CD4-positive, alpha-beta memory T cell (primary cell): ENCODE measurements at regions not wholly inside any gene's neighbourhood (a gene's known extent, or its start where the extent isn't known, plus 50 kb on each side); places are given as distances from the start of the nearest gene placed in this dataset.

Experiments
- CTCF ChIA-PET: fragments of 350-600 bp; sonication (Branson Sonifier 250); formaldehyde crosslinking; loops from one replicate; lab custom pipeline; 2021; ENCODE audit warnings: inconsistent platforms; ENCODE audit not compliant: partially characterized antibody; lab: Charles Lee
- POLR2A ChIA-PET: fragments of 350-600 bp; sonication (Branson Sonifier 250); formaldehyde crosslinking; loops from one replicate; lab custom pipeline; 2021; ENCODE audit not compliant: partially characterized antibody; lab: Charles Lee
- DNase-seq, 5 donors: peaks; one replicate each; pipeline versions ENCODE4 v3.0.0 to v3.0.0-alpha.2; 2020 to 2022; ENCODE audit warnings: mixed read lengths in 1 of 5
- H3K27ac ChIP-seq: one replicate; pipeline ENCODE4 v1.7.0; 2013; ENCODE audit warnings: low read depth, low read length
- H3K27me3 ChIP-seq: 2 replicates; pipeline ENCODE4 v1.7.0; 2013; ENCODE audit warnings: mild to moderate bottlenecking, low read length, moderate library complexity; ENCODE audit not compliant: insufficient read depth
- H3K36me3 ChIP-seq: 2 replicates; pipeline ENCODE4 v1.7.0; 2013; ENCODE audit warnings: mild to moderate bottlenecking, low read length, moderate library complexity; ENCODE audit not compliant: insufficient read depth
- H3K4me1 ChIP-seq: 2 replicates; pipeline ENCODE4 v1.7.0; 2013; ENCODE audit warnings: mild to moderate bottlenecking, low read length, moderate library complexity; ENCODE audit not compliant: insufficient read depth
- H3K4me3 ChIP-seq, 2 donors: one replicate each; pipeline ENCODE4 v1.7.0; 2013; ENCODE audit warnings: low read length in 2 of 2, mild to moderate bottlenecking in 1 of 2
- H3K9me3 ChIP-seq, 2 donors: one replicate each; pipeline ENCODE4 v1.7.0; 2013; ENCODE audit warnings: low read length in 2 of 2, control low read depth in 1 of 2; ENCODE audit not compliant: control insufficient read depth in 1 of 2
- H3K27ac Mint-ChIP-seq, 7 donors: one replicate each; pipeline ENCODE4 v1.8.0; 2020 to 2021; ENCODE audit warnings: mixed read lengths in 7 of 7, mild to moderate bottlenecking in 6 of 7, inconsistent platforms in 3 of 7, moderate library complexity in 3 of 7
- H3K27me3 Mint-ChIP-seq, 2 donors: one replicate each; pipeline ENCODE4 v1.8.0; 2020 to 2021; ENCODE audit warnings: mixed read lengths in 2 of 2
- H3K36me3 Mint-ChIP-seq, 2 donors: one replicate each; pipeline ENCODE4 v1.8.0; 2020 to 2021; ENCODE audit warnings: mixed read lengths in 2 of 2, inconsistent platforms in 1 of 2, mild to moderate bottlenecking in 1 of 2
- H3K4me1 Mint-ChIP-seq, 4 donors: one replicate each; pipeline ENCODE4 v1.8.0; 2020 to 2021; ENCODE audit warnings: mixed read lengths in 4 of 4, mild to moderate bottlenecking in 1 of 4
- H3K4me3 Mint-ChIP-seq, 8 donors: one replicate each; pipeline ENCODE4 v1.8.0; 2020 to 2021; ENCODE audit warnings: mixed read lengths in 8 of 8, mild to moderate bottlenecking in 7 of 8, moderate library complexity in 6 of 8, inconsistent platforms in 3 of 8
- H3K9me3 Mint-ChIP-seq, 8 donors: one replicate each; pipeline ENCODE4 v1.8.0; 2020 to 2021; ENCODE audit warnings: mixed read lengths in 8 of 8, mild to moderate bottlenecking in 5 of 8, inconsistent platforms in 3 of 8, moderate library complexity in 1 of 8
- intact Hi-C: fragments of 100-400 bp; cut with micrococcal nuclease; formaldehyde crosslinking; loops from one replicate; pipeline ENCODE4 v1.15.1; 2023

GRCh38 chr5:17916446-17916845 lies 282.2 kb downstream of the TAF11L14 start:
- Mint-ChIP-seq H3K4me3 (no peak overlapping the region), H3K27ac (no peak overlapping the region), H3K36me3 (no peaks in the 10 kb centered on the region), H3K27me3 (no peaks in the 10 kb centered on the region), H3K9me3 (peaks cover 0 to 13% (median 7%) of the 10 kb centered on the region in 8 donors), H3K4me1 (no peaks in the 10 kb centered on the region)
- H3K27me3 ChIP-seq: no peaks in the 10 kb centered on the region
- no peaks in the 10 kb centered on the region for H3K9me3 ChIP-seq
- ChIA-PET CTCF (no interaction called here), POLR2A (no interaction called here)
- H3K4me3 ChIP-seq: no peak overlapping the region
- H3K4me1 ChIP-seq: no peaks in the 10 kb centered on the region
- H3K27ac ChIP-seq: no peak overlapping the region
- intact Hi-C loops: no loop called here
- no peaks in the 10 kb centered on the region for H3K36me3 ChIP-seq
- no peak for DNase-seq

GRCh38 chr5:17917465-17917864 lies 283.2 kb downstream of the TAF11L14 start:
- CTCF ChIA-PET: no interaction called here
- intact Hi-C loops: no loop called here
- Mint-ChIP-seq H3K27me3 (no peaks in the 10 kb centered on the region), H3K4me1 (no peaks in the 10 kb centered on the region), H3K27ac (no peak overlapping the region), H3K9me3 (peaks cover 0 to 18% (median 8%) of the 10 kb centered on the region in 8 donors), H3K4me3 (no peak overlapping the region), H3K36me3 (no peaks in the 10 kb centered on the region)
- H3K27me3 ChIP-seq: no peaks in the 10 kb centered on the region
- H3K36me3 ChIP-seq: no peaks in the 10 kb centered on the region
- H3K27ac ChIP-seq: no peak overlapping the region
- POLR2A ChIA-PET: no interaction called here
- no peak overlapping the region for H3K4me3 ChIP-seq
- H3K9me3 ChIP-seq: no peaks in the 10 kb centered on the region
- no peak for DNase-seq
- H3K4me1 ChIP-seq: no peaks in the 10 kb centered on the region

GRCh38 chr5:17918373-17919104 lies 284.3 kb downstream of the TAF11L14 start:
- intact Hi-C loops: no loop called here
- Mint-ChIP-seq H3K4me3 (no peak overlapping the region), H3K27me3 (no peaks in the 10 kb centered on the region), H3K27ac (no peak overlapping the region), H3K36me3 (no peaks in the 10 kb centered on the region), H3K9me3 (peaks cover 0 to 13% (median 6%) of the 10 kb centered on the region in 8 donors), H3K4me1 (no peaks in the 10 kb centered on the region)
- CTCF ChIA-PET: no interaction called here
- Histone ChIP-seq H3K9me3 (no peaks in the 10 kb centered on the region), H3K4me3 (no peak overlapping the region), H3K27ac (no peak overlapping the region), H3K4me1 (no peaks in the 10 kb centered on the region), H3K36me3 (no peaks in the 10 kb centered on the region), H3K27me3 (no peaks in the 10 kb centered on the region)
- DNase-seq: no peak
- POLR2A ChIA-PET: no interaction called here

- intact Hi-C loops: no loop called here
- CTCF ChIA-PET: interaction anchor here (0.8 kb wide), 1 partner anchor 10 kb away, joined by 3 read pairs; no protein-coding TSS in a partner anchor
- H3K27ac Mint-ChIP-seq: no peak overlapping the region
Observed at GRCh38 chr5:17925276-17925675, 291.0 kb downstream of the TAF11L14 start.

GRCh38 chr5:17928581-17928981 lies 294.3 kb downstream of the TAF11L14 start:
- DNase-seq: no peak
- Histone ChIP-seq H3K9me3 (peaks cover 0 to 7% of the 10 kb centered on the region in 2 donors), H3K4me1 (no peaks in the 10 kb centered on the region), H3K27ac (no peak overlapping the region), H3K36me3 (no peaks in the 10 kb centered on the region), H3K4me3 (no peak overlapping the region), H3K27me3 (no peaks in the 10 kb centered on the region)
- Mint-ChIP-seq H3K4me1 (no peaks in the 10 kb centered on the region), H3K4me3 (no peak overlapping the region), H3K9me3 (peaks cover 3 to 36% (median 14%) of the 10 kb centered on the region in 8 donors), H3K27me3 (no peaks in the 10 kb centered on the region), H3K36me3 (no peaks in the 10 kb centered on the region), H3K27ac (no peak overlapping the region)
- intact Hi-C loops: no loop called here
- CTCF ChIA-PET: no interaction called here
- POLR2A ChIA-PET: no interaction called here

More at GRCh38 chr5:17925276-17925675, 291.0 kb downstream of the TAF11L14 start:
- POLR2A ChIA-PET: no interaction called here
- Mint-ChIP-seq H3K9me3 (peaks cover 0 to 21% (median 7%) of the 10 kb centered on the region in 8 donors), H3K4me1 (no peaks in the 10 kb centered on the region), H3K27me3 (no peaks in the 10 kb centered on the region), H3K4me3 (no peak overlapping the region), H3K36me3 (no peaks in the 10 kb centered on the region)
- Histone ChIP-seq H3K4me1 (no peaks in the 10 kb centered on the region), H3K4me3 (no peak overlapping the region), H3K36me3 (no peaks in the 10 kb centered on the region), H3K27me3 (no peaks in the 10 kb centered on the region), H3K27ac (no peak overlapping the region), H3K9me3 (no peaks in the 10 kb centered on the region)
- no peak for DNase-seq

DNA sequence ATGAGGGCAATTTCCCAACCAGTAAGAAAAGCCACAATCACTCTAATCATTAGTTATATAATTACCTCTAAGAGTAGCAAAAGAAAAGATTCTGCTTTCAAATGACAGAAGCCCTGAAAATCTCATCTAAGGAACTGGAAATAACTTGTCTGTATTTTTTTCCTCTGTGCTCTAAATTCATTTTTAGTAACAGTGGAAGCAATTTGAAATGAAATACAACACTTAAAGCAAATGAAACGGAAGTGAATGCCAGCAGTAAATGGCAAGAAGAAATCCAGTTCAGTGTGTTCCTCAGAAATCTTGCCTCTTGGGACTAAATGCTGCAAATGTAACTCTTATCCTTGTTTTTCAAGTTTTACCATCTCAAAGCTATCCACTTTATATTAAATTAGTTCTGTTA lies 294.9 kb downstream of the TAF11L14 start:
- CTCF ChIA-PET: no interaction called here
- peaks cover 0 to 7% of the 10 kb centered on the region in 2 donors for H3K9me3 ChIP-seq
- Mint-ChIP-seq H3K9me3 (peaks cover 3 to 39% (median 17%) of the 10 kb centered on the region in 8 donors), H3K27ac (no peak overlapping the region), H3K4me1 (no peaks in the 10 kb centered on the region), H3K4me3 (no peak overlapping the region), H3K36me3 (no peaks in the 10 kb centered on the region), H3K27me3 (no peaks in the 10 kb centered on the region)
- no peaks in the 10 kb centered on the region for H3K4me1 ChIP-seq
- intact Hi-C loops: no loop called here
- H3K27ac ChIP-seq: no peak overlapping the region
- H3K4me3 ChIP-seq: no peak overlapping the region
- DNase-seq: no peak
- no peaks in the 10 kb centered on the region for H3K27me3 ChIP-seq
- no peaks in the 10 kb centered on the region for H3K36me3 ChIP-seq
- POLR2A ChIA-PET: no interaction called here

DNA sequence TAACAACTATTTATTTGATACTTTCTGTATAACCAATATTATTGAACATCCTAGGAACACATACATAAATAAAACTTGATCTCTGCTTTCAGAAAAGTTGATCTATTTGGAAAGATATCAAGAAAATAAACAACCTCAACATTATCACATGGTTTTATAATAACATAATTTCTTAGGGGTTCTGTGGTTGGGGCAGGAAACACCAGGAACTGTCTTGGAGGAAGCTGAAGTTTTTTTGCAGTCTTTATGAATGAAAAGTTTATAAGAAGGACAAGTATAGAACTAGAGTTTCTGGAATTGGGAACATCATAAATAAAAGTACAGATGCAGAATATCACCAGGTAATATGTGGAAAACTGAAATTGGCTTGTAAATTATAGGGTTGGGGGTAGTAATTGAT lies 296.1 kb downstream of the TAF11L14 start:
- ChIA-PET POLR2A (no interaction called here), CTCF (no interaction called here)
- Histone ChIP-seq H3K27ac (no peak overlapping the region), H3K9me3 (peaks cover 0 to 7% of the 10 kb centered on the region in 2 donors), H3K4me1 (no peaks in the 10 kb centered on the region), H3K36me3 (no peaks in the 10 kb centered on the region), H3K27me3 (no peaks in the 10 kb centered on the region), H3K4me3 (no peak overlapping the region)
- H3K27me3 Mint-ChIP-seq: no peaks in the 10 kb centered on the region
- H3K9me3 Mint-ChIP-seq: peaks cover 4 to 45% (median 20%) of the 10 kb centered on the region in 8 donors
- H3K27ac Mint-ChIP-seq: no peak overlapping the region
- H3K4me3 Mint-ChIP-seq: no peak overlapping the region
- intact Hi-C loops: no loop called here
- no peaks in the 10 kb centered on the region for H3K4me1 Mint-ChIP-seq
- H3K36me3 Mint-ChIP-seq: no peaks in the 10 kb centered on the region
- no peak for DNase-seq
